ENCODE measurements at regions not wholly inside any gene's neighbourhood (a gene's known extent, or its start where the extent isn't known, plus 50 kb on each side); places are given as distances from the start of the nearest gene placed in this dataset.

DNA sequence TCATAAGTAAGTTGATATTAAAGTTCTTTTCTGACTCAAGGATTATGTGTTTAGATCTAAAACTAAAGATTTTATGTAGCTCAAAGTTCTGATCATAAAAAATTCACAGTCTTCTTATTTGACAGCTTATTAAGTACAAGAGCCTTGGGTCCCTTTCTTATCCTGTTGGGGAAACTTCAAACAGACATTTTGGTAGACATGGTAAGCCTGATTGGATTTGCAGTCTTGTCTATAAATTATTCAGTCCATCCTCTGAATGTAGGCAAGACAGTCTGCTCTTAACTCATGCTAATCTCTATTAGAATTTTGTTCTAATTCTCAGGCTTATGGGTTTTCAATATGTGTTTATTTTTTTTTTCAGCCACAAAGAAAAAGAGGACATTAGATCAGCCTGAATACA is 1718.7 kb upstream of the SLC10A2 start:
- H3K36me3 ChIP-seq (ENCODE audit: control insufficient read depth in 2 of 2, insufficient read depth in 1 of 2, low read length in 2 of 2), result no peaks in the 10 kb centered on the region
- no peak overlapping the region for H3K27ac ChIP-seq (ENCODE audit: extremely low read depth, low read depth, low read length)
- no peaks in the 10 kb centered on the region for H3K4me1 ChIP-seq (ENCODE audit: control insufficient read depth, insufficient read depth, low read length)
- POLR2A ChIA-PET, result no interaction called here
- CTCF ChIA-PET, result interaction anchor here (0.7 kb wide), 1 partner anchor 757 kb away, joined by 3 read pairs; no protein-coding TSS in a partner anchor
- H3K4me3 ChIP-seq (ENCODE audit: low read depth, low read length), result no peak overlapping the region
- H3K9me3 ChIP-seq (ENCODE audit: control insufficient read depth, insufficient read depth, low read depth, low read length), result no peaks in the 10 kb centered on the region
- no peak for TF ChIP-seq ZNF658 (tag by site-specific recombination; IDR thresholded peaks at IDR 0.05)
- TF ChIP-seq, protein P1, sequence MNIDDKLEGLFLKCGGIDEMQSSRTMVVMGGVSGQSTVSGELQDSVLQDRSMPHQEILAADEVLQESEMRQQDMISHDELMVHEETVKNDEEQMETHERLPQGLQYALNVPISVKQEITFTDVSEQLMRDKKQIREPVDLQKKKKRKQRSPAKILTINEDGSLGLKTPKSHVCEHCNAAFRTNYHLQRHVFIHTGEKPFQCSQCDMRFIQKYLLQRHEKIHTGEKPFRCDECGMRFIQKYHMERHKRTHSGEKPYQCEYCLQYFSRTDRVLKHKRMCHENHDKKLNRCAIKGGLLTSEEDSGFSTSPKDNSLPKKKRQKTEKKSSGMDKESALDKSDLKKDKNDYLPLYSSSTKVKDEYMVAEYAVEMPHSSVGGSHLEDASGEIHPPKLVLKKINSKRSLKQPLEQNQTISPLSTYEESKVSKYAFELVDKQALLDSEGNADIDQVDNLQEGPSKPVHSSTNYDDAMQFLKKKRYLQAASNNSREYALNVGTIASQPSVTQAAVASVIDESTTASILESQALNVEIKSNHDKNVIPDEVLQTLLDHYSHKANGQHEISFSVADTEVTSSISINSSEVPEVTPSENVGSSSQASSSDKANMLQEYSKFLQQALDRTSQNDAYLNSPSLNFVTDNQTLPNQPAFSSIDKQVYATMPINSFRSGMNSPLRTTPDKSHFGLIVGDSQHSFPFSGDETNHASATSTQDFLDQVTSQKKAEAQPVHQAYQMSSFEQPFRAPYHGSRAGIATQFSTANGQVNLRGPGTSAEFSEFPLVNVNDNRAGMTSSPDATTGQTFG (tag by site-specific recombination; IDR thresholded peaks at IDR 0.05; ENCODE audit: borderline replicate concordance), result no peak
- TF ChIP-seq, protein P2, sequence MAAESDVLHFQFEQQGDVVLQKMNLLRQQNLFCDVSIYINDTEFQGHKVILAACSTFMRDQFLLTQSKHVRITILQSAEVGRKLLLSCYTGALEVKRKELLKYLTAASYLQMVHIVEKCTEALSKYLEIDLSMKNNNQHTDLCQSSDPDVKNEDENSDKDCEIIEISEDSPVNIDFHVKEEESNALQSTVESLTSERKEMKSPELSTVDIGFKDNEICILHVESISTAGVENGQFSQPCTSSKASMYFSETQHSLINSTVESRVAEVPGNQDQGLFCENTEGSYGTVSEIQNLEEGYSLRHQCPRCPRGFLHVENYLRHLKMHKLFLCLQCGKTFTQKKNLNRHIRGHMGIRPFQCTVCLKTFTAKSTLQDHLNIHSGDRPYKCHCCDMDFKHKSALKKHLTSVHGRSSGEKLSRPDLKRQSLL (tag by site-specific recombination; IDR thresholded peaks at IDR 0.05), result no peak
- TF ChIP-seq, protein P3, sequence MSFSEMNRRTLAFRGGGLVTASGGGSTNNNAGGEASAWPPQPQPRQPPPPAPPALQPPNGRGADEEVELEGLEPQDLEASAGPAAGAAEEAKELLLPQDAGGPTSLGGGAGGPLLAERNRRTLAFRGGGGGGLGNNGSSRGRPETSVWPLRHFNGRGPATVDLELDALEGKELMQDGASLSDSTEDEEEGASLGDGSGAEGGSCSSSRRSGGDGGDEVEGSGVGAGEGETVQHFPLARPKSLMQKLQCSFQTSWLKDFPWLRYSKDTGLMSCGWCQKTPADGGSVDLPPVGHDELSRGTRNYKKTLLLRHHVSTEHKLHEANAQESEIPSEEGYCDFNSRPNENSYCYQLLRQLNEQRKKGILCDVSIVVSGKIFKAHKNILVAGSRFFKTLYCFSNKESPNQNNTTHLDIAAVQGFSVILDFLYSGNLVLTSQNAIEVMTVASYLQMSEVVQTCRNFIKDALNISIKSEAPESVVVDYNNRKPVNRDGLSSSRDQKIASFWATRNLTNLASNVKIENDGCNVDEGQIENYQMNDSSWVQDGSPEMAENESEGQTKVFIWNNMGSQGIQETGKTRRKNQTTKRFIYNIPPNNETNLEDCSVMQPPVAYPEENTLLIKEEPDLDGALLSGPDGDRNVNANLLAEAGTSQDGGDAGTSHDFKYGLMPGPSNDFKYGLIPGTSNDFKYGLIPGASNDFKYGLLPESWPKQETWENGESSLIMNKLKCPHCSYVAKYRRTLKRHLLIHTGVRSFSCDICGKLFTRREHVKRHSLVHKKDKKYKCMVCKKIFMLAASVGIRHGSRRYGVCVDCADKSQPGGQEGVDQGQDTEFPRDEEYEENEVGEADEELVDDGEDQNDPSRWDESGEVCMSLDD (tag by site-specific recombination; IDR thresholded peaks at IDR 0.05), result no peak

DNA sequence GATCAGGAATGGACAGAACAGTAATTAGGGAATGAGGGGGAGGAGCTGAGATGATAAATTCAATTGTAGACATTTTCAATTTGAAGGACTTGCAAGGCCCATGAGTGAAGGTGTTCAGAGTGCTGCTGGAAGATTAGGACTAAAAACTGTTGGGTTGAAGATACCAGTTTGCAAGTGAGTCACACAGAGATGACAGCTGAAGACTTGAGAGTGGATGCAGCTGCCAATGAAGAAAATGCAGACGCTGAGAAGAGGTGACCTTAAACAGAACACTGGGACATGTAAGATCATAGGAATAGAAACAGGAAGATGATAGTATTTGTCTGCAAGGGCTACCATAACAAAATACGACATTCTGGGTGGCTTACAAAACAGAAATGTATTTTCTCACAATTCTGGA is 1716.5 kb upstream of the SLC10A2 start:
- H3K4me1 ChIP-seq (ENCODE audit: control insufficient read depth, insufficient read depth, low read length), result no peaks in the 10 kb centered on the region
- TF ChIP-seq, protein P4, sequence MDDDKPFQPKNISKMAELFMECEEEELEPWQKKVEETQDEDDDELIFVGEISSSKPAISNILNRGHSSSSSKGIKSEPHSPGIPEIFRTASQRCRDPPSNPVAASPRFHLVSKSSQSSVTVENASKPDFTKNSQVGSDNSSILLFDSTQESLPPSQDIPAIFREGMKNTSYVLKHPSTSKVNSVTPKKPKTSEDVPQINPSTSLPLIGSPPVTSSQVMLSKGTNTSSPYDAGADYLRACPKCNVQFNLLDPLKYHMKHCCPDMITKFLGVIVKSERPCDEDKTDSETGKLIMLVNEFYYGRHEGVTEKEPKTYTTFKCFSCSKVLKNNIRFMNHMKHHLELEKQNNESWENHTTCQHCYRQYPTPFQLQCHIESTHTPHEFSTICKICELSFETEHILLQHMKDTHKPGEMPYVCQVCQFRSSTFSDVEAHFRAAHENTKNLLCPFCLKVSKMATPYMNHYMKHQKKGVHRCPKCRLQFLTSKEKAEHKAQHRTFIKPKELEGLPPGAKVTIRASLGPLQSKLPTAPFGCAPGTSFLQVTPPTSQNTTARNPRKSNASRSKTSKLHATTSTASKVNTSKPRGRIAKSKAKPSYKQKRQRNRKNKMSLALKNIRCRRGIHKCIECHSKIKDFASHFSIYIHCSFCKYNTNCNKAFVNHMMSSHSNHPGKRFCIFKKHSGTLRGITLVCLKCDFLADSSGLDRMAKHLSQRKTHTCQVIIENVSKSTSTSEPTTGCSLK (tag by site-specific recombination; IDR thresholded peaks at IDR 0.05), result no peak
- TF ChIP-seq, protein P5, sequence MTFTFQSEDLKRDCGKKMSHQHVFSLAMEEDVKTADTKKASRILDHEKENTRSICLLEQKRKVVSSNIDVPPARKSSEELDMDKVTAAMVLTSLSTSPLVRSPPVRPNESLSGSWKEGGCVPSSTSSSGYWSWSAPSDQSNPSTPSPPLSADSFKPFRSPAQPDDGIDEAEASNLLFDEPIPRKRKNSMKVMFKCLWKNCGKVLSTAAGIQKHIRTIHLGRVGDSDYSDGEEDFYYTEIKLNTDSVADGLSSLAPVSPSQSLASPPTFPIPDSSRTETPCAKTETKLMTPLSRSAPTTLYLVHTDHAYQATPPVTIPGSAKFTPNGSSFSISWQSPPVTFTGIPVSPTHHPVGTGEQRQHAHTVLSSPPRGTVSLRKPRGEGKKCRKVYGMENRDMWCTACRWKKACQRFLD (tag by site-specific recombination; IDR thresholded peaks at IDR 0.05), result no peak
- TF ChIP-seq ZNF658 (tag by site-specific recombination; IDR thresholded peaks at IDR 0.05) (no peak), REPIN1 (tag by site-specific recombination; IDR thresholded peaks at IDR 0.05; ENCODE audit: low read depth) (no peak), ZNF529 (tag by site-specific recombination; IDR thresholded peaks at IDR 0.05; ENCODE audit: insufficient replicate concordance) (no peak), HOXA7 (CRISPR knock-in tag; IDR thresholded peaks at IDR 0.05; ENCODE audit: borderline replicate concordance) (no peak)
- TF ChIP-seq, protein P3 (tag by site-specific recombination; IDR thresholded peaks at IDR 0.05), result no peak
- TF ChIP-seq, protein P2 (tag by site-specific recombination; IDR thresholded peaks at IDR 0.05), result no peak
- TF ChIP-seq, protein P6, sequence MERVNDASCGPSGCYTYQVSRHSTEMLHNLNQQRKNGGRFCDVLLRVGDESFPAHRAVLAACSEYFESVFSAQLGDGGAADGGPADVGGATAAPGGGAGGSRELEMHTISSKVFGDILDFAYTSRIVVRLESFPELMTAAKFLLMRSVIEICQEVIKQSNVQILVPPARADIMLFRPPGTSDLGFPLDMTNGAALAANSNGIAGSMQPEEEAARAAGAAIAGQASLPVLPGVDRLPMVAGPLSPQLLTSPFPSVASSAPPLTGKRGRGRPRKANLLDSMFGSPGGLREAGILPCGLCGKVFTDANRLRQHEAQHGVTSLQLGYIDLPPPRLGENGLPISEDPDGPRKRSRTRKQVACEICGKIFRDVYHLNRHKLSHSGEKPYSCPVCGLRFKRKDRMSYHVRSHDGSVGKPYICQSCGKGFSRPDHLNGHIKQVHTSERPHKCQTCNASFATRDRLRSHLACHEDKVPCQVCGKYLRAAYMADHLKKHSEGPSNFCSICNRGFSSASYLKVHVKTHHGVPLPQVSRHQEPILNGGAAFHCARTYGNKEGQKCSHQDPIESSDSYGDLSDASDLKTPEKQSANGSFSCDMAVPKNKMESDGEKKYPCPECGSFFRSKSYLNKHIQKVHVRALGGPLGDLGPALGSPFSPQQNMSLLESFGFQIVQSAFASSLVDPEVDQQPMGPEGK (tag by site-specific recombination; IDR thresholded peaks at IDR 0.05), result no peak
- H3K4me3 ChIP-seq (ENCODE audit: low read depth, low read length), result no peak overlapping the region
- CTCF ChIA-PET, result interaction anchor here (0.5 kb wide), 1 partner anchor 149 kb away, joined by 3 read pairs; no protein-coding TSS in a partner anchor
- no peaks in the 10 kb centered on the region for H3K9me3 ChIP-seq (ENCODE audit: control insufficient read depth, insufficient read depth, low read depth, low read length)
- H3K36me3 ChIP-seq (ENCODE audit: control insufficient read depth in 2 of 2, insufficient read depth in 1 of 2, low read length in 2 of 2), result no peaks in the 10 kb centered on the region
- H3K27ac ChIP-seq (ENCODE audit: extremely low read depth, low read depth, low read length), result no peak overlapping the region
- POLR2A ChIA-PET, result no interaction called here
